HepG2 (cell line): ENCODE measurements at regions not wholly inside any gene's neighbourhood (a gene's known extent, or its start where the extent isn't known, plus 50 kb on each side); places are given as distances from the start of the nearest gene placed in this dataset.

Source experiments
- CTCF ChIP-seq: sonication (generic); formaldehyde crosslinking; IDR thresholded peaks from 2 replicates; pipeline ENCODE4 v1.5.0; 2020; ENCODE audit warnings: mild to moderate bottlenecking, missing genetic modification reagents, moderate library complexity
- MAFK ChIP-seq, 2 experiments: IDR thresholded peaks in 1 of 2; conservative IDR thresholded peaks in 1 of 2; 2 replicates each; pipeline ENCODE4 v1.6.1; 2011; ENCODE audit warnings: improper control_type of control experiment in 2 of 2, low read length in 2 of 2
- NCOA2 ChIP-seq: sonication (generic); formaldehyde crosslinking; IDR thresholded peaks from 2 replicates; pipeline ENCODE4 v1.8.0; 2022; ENCODE audit warnings: inconsistent platforms
- NR2C2 ChIP-seq: sonication (generic); formaldehyde crosslinking; IDR thresholded peaks from 2 replicates; pipeline ENCODE4 v1.4.0; 2020; ENCODE audit warnings: missing genetic modification reagents, mild to moderate bottlenecking, moderate library complexity, borderline replicate concordance
- POLR2AphosphoS2 ChIP-seq: IDR thresholded peaks from 2 replicates; pipeline ENCODE4 v1.6.1; 2011; ENCODE audit warnings: low read depth, low read length, improper control_type of control experiment
- TBP ChIP-seq: sonication (generic); formaldehyde crosslinking; IDR thresholded peaks from 2 replicates; pipeline ENCODE4 v1.5.0; 2020; ENCODE audit warnings: missing genetic modification reagents
- THAP8 ChIP-seq: sonication (generic); formaldehyde crosslinking; IDR thresholded peaks from 2 replicates; pipeline ENCODE4 v1.5.1; 2020; ENCODE audit warnings: missing genetic modification reagents, mild to moderate bottlenecking, borderline replicate concordance
- UBTF ChIP-seq: sonication (generic); formaldehyde crosslinking; IDR thresholded peaks from 2 replicates; pipeline ENCODE4 v1.4.0; 2020; ENCODE audit warnings: mild to moderate bottlenecking, missing genetic modification reagents
- YY1 ChIP-seq: IDR thresholded peaks from 2 replicates; pipeline ENCODE4 v1.6.1; 2011; ENCODE audit warnings: low read length, low read depth, moderate library complexity, mild to moderate bottlenecking; ENCODE audit not compliant: insufficient read depth, insufficient replicate concordance
- ZBTB2 ChIP-seq: sonication (generic); formaldehyde crosslinking; IDR thresholded peaks from 2 replicates; pipeline ENCODE4 v1.8.0; 2022; ENCODE audit warnings: low read depth, missing genetic modification reagents
- ZNF17 ChIP-seq: sonication (generic); formaldehyde crosslinking; IDR thresholded peaks from 2 replicates; pipeline ENCODE4 v1.5.0; 2020; ENCODE audit warnings: mild to moderate bottlenecking, missing genetic modification reagents
- ZNF274 ChIP-seq: sonication (generic); formaldehyde crosslinking; IDR thresholded peaks from 2 replicates; pipeline ENCODE4 v1.5.1; 2020; ENCODE audit warnings: mild to moderate bottlenecking, missing genetic modification reagents
- ZSCAN29 ChIP-seq: sonication (generic); formaldehyde crosslinking; conservative IDR thresholded peaks from 2 replicates; pipeline ENCODE4 v1.4.0; 2020; ENCODE audit warnings: mild to moderate bottlenecking, missing genetic modification reagents
- TF ChIP-seq, protein P1 (sequence below): IDR thresholded peaks from 2 replicates; pipeline ENCODE4 v1.6.1; 2016; ENCODE audit warnings: low read depth, control low read depth

DNA sequence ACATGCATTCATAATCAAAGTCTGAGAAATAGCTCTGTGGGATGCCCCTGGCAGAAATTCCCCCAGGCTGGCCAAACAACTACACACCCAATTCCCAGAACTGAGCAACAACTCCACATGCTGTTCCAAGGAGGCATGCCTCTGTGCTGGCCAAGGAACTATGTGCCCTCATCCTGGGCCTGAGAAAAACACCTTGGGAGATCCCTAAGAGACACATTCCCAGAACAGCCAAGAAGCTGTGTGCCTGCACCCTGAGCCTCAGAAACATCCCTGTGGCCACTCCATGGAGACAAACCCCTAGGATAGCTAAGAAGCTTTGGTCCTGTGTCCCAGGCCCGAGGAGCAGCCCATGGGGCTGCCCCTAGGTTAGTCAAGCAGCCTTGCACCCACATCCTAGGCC is 92.3 kb upstream of the MME start:
- TF ChIP-seq ZBTB2 (CRISPR knock-in tag) (no peak), CTCF (CRISPR knock-in tag) (no peak), ZNF274 (CRISPR knock-in tag) (no peak), NCOA2 (CRISPR knock-in tag) (no peak), ZSCAN29 (CRISPR knock-in tag) (no peak), THAP8 (CRISPR knock-in tag) (no peak), UBTF (CRISPR knock-in tag) (no peak), MAFK (conservative IDR thresholded peaks at IDR 0.05 in 1 of 2, IDR thresholded peaks at IDR 0.05 in 1 of 2; ENCODE audit: low read length in 2 of 2) (no peak), TBP (CRISPR knock-in tag) (no peak), ZNF17 (CRISPR knock-in tag) (no peak), YY1 (no peak), NR2C2 (CRISPR knock-in tag) (no peak), POLR2AphosphoS2 (no peak)
- TF ChIP-seq, protein P1, sequence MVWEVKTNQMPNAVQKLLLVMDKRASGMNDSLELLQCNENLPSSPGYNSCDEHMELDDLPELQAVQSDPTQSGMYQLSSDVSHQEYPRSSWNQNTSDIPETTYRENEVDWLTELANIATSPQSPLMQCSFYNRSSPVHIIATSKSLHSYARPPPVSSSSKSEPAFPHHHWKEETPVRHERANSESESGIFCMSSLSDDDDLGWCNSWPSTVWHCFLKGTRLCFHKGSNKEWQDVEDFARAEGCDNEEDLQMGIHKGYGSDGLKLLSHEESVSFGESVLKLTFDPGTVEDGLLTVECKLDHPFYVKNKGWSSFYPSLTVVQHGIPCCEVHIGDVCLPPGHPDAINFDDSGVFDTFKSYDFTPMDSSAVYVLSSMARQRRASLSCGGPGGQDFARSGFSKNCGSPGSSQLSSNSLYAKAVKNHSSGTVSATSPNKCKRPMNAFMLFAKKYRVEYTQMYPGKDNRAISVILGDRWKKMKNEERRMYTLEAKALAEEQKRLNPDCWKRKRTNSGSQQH (CRISPR knock-in tag): no peak
